Activated CD4-positive, alpha-beta T cell treated with anti-CD3 and anti-CD28 coated beads, Interleukin-2, amount 50 U/mL, for 16 hours (primary cell): ENCODE measurements at regions not wholly inside any gene's neighbourhood (a gene's known extent, or its start where the extent isn't known, plus 50 kb on each side); places are given as distances from the start of the nearest gene placed in this dataset.
A peak's percentile ranks its signal among the peaks of the same experiment; 100 is the strongest.

Experiments used
- DNase-seq: peaks from one replicate; pipeline ENCODE4 v3.0.0-alpha.2; 2020

GRCh38 chr11:82365351-82365750 lies 368.3 kb downstream of the FAM181B start:
- DNase-seq: no peak

DNA sequence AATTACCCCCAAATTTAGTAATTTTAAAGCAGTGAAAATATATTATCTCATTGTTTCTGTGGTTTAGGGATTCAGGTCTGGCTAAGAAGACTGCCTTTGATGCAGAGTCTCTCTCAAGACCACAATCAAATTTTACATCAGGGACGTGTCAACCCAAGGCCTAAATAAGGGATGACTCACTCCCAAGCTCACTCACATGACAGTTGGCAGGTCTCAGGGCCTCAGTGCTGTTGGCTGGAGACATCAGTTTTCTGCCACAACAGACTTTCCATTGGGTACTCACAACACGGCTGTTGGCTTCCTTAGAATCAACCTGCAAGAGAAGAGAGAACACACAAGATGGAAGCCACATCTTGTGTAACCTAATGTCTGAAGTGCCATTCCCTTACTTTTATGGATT lies 377.3 kb downstream of the FAM181B start:
- no peak for DNase-seq

DNA sequence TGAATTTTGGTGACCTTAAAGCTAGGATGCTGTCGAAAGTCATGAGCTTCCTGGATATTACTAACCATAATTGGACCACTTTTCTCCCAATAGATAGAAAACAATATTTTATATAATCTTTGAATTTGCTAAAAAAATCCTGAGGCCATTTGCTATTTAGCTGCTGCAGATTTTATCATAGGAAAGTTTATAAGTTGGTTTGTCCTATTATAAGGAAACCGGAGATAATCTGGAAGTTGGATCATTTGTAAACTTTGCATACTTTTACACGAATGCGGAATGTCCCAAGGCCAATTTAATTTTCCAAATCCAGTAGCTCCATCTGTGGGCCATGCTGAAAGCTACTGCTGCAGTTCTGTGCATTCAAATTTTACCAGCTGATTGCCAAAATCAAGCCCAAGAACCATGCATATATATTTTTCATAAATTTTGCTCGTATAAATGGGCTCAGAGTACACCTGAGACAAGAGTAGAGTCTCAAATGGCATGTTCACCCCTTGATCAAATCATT lies 378.3 kb downstream of the FAM181B start:
- no peak for DNase-seq

DNA sequence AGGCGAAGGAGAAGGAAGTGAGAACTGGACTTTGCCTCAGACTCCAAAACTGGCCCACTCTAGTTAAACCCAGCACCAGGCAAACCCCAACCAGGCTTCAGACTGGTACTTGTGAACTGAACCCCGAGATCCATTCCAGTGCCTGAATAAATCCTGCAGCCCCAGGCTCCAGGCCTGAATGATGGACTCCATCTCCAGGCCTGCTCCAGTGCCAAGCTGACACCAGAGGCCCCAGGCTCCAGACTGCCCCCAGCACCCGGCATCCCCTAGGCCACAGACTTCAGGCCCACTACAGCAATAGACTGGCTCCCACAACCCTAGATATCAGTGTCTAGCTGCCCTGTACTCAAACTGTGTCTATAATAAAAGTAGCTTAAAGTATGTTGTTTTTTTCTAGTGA lies 406.8 kb downstream of the FAM181B start:
- no peak for DNase-seq

- no peak for DNase-seq
These were observed 412.5 kb downstream of the FAM181B start for GRCh38 chr11:82321206-82321605.

GRCh38 chr11:82315093-82315492 lies 418.6 kb downstream of the FAM181B start:
- peak; percentile 6 for DNase-seq

GRCh38 chr11:82308979-82309378 lies 424.7 kb downstream of the FAM181B start:
- DNase-seq: no peak

GRCh38 chr11:82305123-82305522 lies 428.5 kb downstream of the FAM181B start:
- DNase-seq: no peak

GRCh38 chr11:82303671-82304070 lies 430.0 kb downstream of the FAM181B start:
- no peak for DNase-seq

GRCh38 chr11:82288471-82288870 lies 445.2 kb downstream of the FAM181B start:
- DNase-seq: no peak

- DNase-seq: no peak
These were observed 462.8 kb downstream of the FAM181B start for GRCh38 chr11:82270870-82271269.

DNA sequence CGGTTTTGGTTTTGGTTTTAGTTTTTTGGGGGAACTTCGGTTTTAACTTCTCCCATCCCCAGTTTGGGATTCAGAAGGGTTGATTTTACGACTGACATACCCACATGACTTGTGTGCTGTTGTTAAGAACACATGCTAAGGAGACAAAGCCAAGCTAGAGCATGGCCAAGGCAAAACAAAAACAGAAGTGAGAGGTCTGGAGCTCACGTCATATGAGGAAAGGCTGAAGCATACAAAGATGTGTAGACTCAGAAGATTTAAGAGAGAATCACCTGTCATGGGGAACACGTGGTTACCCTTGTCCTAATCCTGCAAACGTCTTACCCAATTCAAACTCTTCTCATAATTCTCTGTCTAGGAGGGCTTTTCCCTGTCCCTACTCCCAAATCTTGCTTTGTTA lies 465.0 kb downstream of the FAM181B start:
- DNase-seq: no peak

- DNase-seq: no peak
These were observed 466.5 kb downstream of the FAM181B start for GRCh38 chr11:82267186-82267585.

DNA sequence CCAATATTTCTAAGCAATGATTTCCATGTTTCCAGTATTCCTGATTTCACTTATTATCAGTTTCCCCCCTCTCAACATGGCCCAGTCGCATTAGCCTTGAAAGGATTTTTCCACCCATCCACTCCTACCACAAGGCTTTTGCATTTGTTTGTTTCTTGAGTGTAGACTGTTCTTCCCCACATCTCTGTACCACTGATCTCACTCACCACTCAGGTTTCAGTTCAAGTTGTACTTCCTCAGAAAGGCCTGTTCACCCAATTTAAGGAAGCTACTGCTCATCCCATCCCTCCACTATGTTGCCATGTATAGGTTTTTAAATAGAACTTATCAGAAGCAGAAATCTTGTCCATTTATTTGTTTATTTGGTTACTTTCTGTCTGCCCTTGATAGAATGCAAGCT lies 472.3 kb downstream of the FAM181B start:
- no peak for DNase-seq

DNA sequence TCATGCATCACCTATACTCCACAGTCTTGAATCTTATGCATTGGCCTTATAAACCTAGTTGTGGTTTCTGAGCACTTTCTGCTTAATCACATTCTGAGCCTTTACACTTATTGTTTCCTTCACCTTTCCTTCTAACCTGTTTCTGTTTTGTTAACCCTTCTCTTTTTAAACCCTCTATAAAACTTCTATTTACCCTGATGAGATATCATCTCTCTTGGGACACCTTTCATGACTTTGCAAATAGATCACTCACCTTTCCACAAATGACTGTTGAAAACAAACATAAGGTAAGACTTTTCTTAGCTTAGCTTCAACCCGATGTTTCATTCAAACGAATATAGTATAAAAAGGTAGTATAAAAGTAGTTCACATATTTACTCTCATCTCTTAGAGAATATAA lies 483.6 kb downstream of the FAM181B start:
- DNase-seq: no peak

- DNase-seq: no peak
These were observed 486.7 kb downstream of the FAM181B start for GRCh38 chr11:82246926-82247325.

DNA sequence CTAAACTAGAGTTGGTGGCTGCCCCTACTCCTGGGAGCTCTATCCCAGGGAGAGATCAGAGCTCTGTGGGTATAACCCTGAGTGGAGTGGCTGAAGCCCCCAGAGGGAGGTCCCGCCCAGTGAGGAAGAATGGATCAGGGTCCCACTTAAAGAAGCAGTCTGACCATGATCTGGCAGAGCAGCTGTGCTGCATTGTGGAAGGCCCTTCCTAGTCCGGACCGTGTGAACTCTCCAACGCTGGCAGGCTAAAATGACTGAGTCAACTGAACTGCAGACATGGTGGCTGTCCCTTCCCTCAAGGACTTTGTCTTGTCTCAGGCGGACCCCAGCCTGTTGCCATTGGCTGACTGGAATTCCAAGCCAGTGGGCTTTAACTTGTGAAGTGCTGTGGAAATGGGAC lies 494.2 kb downstream of the FAM181B start:
- no peak for DNase-seq

DNA sequence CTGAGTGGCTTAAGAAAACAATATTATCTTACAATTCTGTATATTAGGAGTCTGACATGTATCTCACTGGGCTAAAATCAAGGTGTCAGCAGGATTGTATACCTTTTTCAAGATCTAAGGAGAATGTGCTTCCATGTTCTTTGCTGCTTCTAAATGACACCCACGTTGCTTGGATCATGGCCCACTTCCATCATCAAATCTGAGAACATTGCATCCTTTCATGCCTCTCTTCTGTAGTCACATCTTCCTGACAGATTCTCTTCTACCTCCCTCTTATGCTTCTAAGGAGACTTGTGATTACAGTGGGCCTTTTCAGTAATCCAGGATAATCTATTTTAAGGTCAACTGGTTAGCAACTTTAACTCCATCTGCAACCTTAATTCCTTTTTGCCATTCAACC lies 499.4 kb downstream of the FAM181B start:
- DNase-seq: no peak

GRCh38 chr11:82233201-82233600 lies 500.5 kb downstream of the FAM181B start:
- DNase-seq: peak; percentile 24

DNA sequence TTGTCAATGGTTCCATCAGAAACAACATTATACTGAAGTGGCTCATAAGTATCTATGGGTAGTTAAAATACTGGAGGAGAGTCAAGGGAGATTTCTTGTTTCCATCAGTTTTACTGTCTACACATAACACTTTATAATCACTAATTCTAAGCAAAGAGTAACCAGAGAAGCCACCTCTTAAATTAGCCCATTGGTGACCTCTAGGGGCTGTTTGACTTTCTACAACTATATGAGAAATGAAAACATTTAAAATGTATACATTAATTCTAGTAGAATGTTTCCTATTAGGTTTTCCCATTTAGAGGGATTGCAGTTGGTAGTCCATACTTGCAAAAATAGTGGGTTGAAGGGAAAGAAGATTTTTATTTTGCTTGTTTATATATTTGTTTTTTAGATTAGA lies 504.3 kb downstream of the FAM181B start:
- DNase-seq: peak; percentile 1

GRCh38 chr11:82225930-82226329 lies 507.7 kb downstream of the FAM181B start:
- DNase-seq: no peak

DNA sequence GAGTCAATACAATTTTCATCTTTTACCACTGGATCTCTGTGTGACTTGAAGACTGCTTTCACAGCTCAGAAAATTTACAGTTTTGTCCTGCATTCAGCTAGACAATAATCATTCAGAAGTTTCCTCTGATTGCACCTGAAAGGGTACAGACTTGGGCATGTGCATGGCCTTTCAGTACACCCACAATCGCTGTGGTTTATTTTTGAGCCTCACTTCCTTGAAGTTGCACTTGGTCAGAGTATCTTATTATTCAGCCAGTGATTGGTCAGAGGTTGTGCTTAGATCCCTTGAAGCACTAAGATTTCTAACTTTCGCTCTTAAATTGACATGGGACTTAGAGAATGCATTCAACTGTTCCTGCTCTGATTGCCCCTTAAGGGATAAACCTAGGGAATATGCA lies 508.2 kb downstream of the FAM181B start:
- DNase-seq: no peak

DNA sequence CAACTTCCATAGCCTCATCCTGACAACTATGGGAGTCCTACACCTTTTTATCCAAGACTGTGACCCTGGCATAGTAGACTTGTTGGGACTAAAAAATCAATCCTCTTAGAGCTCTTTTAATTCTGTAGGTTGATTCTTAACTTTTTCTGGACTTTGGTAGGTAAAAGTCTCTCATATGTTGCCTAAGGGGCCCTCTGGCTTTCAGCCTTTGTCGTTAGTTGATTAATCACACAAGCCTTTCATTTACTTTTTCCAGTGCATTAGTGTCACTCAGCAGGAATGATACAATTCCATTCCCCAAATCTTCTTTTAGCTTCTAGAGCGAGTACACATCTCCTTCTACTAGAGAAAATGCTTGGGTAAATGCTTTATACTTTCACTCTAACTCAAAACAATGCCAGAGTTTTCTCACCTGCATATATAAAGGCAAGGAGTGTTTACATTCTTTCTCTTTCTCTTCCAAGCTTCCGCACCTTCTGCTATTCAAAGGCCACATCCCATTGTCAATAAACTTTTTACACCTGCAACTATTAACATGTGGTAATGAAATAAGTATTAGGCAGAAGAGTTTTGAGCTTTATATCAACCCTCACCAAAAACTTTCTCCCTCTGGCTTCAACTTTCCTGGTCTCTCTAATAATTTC lies 516.6 kb downstream of the FAM181B start:
- no peak for DNase-seq

- no peak for DNase-seq
These were observed 523.7 kb downstream of the FAM181B start for GRCh38 chr11:82210011-82210410.

DNA sequence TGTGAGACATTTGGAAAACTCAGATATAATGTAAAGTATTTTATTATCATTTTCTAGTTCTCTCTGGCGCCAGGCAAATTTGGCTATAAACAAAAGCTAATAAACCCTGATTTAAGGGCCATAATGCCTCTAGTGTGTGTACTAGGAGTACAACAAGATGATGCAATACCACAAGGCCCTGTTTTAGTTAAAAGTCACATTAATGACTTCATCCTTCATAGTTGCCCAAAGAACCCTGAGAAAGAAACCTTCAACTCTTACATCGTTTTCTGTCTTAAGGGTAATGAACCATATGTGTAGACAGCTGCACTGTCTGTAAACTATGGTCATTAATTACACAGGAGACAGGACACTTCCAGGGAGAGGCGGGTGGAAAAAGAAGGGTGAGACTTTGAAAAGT lies 538.4 kb downstream of the FAM181B start:
- no peak for DNase-seq
